ENCODE measurements at regions not wholly inside any gene's neighbourhood (a gene's known extent, or its start where the extent isn't known, plus 50 kb on each side); places are given as distances from the start of the nearest gene placed in this dataset.

GRCh38 chr4:162343967-162344366, 180.2 kb upstream of the FSTL5 start:
- no peak for DNase-seq

- DNase-seq = no peak
Measured at GRCh38 chr4:162341533-162341932, 177.7 kb upstream of the FSTL5 start.

GRCh38 chr4:162323919-162324318, 160.1 kb upstream of the FSTL5 start:
- no peak for DNase-seq

- no peak for DNase-seq
Measured at GRCh38 chr4:162322054-162322453, 158.3 kb upstream of the FSTL5 start.

- DNase-seq = no peak
Measured at GRCh38 chr4:162285753-162286152, 122.0 kb upstream of the FSTL5 start.

GRCh38 chr4:162282684-162283083, 118.9 kb upstream of the FSTL5 start:
- no peak for DNase-seq

GRCh38 chr4:162274354-162274753, 110.6 kb upstream of the FSTL5 start:
- DNase-seq = no peak

GRCh38 chr4:162272215-162272614, 108.4 kb upstream of the FSTL5 start:
- DNase-seq = no peak

- no peak for DNase-seq
Measured at GRCh38 chr4:162268911-162269310, 105.1 kb upstream of the FSTL5 start.

GRCh38 chr4:162265802-162266201, 102.0 kb upstream of the FSTL5 start:
- DNase-seq = no peak

GRCh38 chr4:162245051-162245450, 81.3 kb upstream of the FSTL5 start:
- no peak for DNase-seq

- DNase-seq = no peak
Measured at GRCh38 chr4:162241857-162242256, 78.1 kb upstream of the FSTL5 start.

GRCh38 chr4:162239992-162240769, 76.4 kb upstream of the FSTL5 start:
- DNase-seq = no peak

GRCh38 chr4:162237676-162238075, 73.9 kb upstream of the FSTL5 start:
- DNase-seq = no peak

GRCh38 chr4:162234595-162234994, 70.8 kb upstream of the FSTL5 start:
- no peak for DNase-seq

- DNase-seq = no peak
Measured at GRCh38 chr4:162232349-162232748, 68.5 kb upstream of the FSTL5 start.

- no peak for DNase-seq
Measured at GRCh38 chr4:162229670-162230069, 65.9 kb upstream of the FSTL5 start.

GRCh38 chr4:162221148-162221547, 57.3 kb upstream of the FSTL5 start:
- no peak for DNase-seq
